Activated CD8-positive, alpha-beta memory T cell treated with anti-CD3 and anti-CD28 coated beads, Interleukin-2, amount 50 U/mL, for 1 hour (primary cell): ENCODE measurements at regions not wholly inside any gene's neighbourhood (a gene's known extent, or its start where the extent isn't known, plus 50 kb on each side); places are given as distances from the start of the nearest gene placed in this dataset.
"Not testable (repeated sequence)": the region's sequence is repeated elsewhere in the genome, so short reads cannot be mapped to it uniquely, and the experiment has no call there.

Experiments used
- DNase-seq: peaks from one replicate; pipeline ENCODE4 v3.0.0-alpha.2; 2020; ENCODE audit errors: extremely low read depth

DNA sequence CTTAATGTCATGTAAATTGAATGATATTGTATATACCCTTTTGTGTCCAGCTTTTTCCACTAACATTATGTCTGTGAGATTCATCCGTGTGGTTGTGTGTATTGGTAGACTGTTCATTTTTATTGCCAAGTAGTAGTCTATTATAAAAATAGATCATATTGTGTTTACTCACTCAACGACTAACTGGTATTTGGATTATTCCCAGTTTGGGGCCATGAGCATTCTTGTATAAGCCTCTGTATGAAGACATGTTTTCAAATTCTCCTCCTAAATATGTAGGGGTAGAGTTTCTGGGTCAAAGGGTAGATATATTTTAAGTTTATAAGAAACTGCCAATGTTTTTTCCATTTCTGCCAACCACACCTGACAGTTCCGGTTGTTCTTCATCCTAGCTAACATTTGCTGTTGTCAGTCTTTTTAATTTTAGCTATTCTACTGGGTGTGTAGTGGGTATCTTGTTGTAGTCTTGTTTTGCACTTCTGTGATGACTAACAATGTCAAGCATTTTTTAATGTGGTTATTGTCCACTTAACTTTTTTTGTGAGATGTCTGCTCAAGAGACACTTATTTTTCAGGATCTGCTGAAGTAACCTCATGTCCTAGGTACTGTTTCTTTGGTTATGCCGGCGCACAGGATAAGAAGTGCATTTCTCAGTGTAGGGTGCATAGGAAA lies 93.2 kb downstream of the DACT1 start:
- no peak for DNase-seq

DNA sequence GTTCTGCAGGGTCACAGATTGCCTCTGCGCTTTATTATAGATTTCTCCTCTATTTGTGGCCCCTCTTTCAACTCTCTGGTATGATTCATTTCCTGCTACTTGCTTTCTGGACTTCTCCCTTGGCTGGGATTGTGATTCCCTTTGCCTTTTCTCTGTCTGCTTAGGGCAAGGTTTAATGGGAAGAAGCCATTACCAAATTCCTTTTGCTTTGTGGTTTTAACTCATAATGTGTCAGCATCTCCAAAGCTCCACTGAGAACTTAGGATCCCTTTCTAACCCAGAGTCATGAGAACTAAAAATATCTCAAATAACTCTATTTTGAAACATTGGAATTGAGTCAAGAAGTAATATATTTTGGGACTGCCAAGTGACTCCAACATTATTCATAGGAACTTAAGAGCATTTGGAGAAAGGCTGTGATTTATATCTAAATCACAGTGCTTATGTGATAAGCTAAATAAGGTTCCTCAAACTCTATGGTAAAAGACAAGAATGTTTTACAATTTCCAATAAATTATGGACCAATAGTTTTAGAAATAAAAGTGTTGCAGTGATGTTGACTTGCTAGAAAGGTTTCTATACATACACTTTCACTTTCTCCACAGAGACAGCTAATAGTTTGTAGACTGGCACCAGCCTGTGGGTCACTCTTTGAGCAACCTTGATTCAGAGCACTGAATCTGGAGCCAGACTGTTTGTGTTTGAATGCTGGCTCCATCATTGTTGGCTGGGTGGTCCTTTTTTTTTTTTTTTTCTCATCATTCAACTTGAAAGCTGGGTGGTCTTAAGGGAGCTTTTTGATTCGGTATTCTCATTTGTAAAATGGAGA lies 93.9 kb downstream of the DACT1 start:
- no peak for DNase-seq

DNA sequence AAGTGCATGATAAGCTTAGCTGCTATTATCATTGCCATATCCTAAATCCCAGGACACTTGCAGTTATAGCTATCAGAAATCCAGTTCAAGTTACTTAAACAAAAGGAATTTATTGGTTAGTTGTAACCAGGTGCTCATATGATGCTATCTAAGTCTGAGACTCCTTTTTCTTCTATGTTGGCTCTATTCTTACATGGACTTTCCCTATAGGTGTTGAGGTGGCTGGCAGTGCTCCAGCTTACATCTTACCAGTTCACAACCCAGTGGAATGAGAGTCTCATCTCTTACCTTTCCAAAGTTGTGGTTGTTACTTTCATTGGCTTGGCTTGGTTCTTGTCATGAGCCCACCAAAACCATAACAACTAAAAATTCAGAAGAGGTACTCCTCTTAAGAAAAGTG lies 94.6 kb downstream of the DACT1 start:
- DNase-seq = no peak

DNA sequence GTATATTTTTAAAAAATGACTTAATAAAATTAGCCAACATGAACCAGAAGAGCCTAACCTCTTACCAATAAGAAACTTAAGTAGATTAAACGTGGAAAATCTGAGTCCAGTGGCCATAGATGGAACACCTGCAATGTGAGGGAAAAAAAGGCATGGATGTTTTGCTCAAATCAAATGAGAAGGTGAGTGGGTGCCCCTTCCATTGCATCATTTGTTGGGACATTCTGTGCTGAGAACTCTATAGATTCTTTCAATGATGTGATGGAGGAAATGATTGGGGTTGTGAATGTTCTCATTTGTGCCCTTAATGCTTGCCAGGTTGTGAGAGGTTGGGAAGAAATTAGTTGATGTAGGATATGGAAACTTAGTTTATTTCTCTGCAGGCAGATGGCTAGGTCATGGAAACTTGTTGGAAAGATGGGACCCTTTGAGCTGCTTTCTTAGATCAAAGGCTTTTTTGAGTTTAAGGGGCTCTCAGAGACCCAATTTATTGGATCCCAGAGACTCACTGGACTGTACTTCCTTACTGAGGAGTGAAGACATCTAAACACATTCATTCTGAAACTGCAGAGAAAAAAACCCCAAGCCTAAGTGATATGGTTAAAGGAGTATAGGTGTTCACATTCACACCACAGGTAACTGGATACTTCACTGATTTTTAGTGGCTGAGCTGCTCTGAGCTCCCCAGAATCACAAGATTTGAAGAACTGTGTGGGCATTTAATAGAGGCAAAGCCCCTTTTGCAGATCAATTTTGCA lies 95.9 kb downstream of the DACT1 start:
- DNase-seq = no peak

DNA sequence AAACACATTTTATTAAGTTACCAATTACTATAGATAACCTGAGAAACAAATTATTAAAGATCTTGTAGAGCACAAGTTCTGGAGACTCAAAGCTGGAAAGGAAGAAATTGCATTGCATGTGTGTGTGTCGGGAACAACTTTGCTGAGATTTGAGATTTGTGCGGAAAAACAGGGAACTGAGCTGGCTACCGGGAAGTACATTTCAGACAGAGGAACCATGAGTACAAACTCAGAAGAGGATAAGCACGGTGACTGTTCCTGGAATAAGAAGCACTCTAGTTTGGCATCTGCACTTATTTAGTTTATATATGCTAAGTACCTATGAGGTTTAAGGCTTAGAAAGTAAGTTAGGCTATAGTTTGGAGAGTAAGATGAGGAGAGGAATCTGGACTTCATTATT lies 97.8 kb downstream of the DACT1 start:
- DNase-seq = no peak

DNA sequence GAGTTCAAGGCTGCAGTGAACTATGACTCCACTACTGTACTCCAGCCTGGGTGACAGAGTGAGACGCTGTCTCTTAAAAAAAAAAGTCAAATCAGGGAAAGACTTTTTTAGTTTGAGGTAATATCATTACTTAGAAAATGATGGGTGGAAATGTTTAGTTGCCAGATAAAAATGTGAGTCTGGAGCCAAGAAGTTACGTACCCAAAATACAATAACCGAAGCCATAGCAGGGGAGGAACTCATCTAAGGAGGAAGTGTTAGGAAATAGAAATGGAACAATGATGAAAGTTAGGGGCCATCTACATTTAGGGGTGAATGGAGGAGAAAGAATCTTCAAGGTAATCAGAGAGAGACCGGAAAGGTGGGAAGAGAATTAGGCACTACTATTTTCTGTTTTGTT lies 98.8 kb downstream of the DACT1 start:
- DNase-seq = no peak

DNA sequence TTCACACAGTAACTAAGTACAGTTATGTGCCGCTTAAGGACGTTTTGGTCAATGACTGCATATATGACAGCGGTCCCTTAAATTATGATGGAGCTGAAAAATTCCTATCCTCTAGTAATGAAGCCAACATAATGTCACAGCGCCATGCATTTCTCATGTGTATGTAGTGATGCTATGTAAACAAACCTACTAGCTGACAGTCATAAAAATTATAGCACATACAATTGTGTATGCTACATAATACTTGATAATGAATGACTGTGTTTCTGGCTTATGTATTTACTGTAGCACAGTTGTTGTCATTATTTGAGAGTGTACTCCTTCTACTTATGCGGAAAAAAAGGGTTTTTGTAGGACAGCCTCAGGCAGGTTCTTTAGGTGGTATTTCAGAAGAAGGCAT lies 99.7 kb downstream of the DACT1 start:
- no peak for DNase-seq

DNA sequence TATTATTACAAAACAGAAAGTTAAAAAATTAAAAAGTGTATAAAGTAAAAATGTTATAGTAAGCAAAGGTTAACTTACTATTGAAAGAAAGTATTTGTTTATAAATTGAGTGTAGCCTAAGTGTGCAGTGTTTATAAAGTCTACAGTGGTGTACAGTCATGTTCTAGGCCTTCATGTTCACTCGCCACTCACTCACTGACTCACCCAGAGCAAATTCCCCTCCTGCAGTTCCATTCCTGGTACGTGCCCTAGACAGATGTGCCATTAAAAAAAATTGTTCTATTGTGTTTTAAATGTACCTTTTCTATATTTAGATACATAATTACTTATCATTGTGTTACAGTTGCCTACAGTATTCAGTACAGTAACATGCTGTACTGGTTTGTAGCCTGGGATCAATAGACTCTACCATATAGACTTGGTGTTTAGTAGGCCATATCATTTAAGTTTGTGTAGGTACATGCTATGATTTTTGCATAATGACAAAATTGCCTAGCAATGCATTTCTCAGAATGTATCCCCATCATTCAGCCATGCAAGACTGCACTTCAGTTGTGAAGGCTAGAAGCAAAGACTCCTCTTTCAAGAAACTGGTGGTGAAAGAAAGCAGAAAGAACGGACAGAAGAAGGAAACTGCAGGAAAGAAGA lies 100.6 kb downstream of the DACT1 start:
- no peak for DNase-seq

DNA sequence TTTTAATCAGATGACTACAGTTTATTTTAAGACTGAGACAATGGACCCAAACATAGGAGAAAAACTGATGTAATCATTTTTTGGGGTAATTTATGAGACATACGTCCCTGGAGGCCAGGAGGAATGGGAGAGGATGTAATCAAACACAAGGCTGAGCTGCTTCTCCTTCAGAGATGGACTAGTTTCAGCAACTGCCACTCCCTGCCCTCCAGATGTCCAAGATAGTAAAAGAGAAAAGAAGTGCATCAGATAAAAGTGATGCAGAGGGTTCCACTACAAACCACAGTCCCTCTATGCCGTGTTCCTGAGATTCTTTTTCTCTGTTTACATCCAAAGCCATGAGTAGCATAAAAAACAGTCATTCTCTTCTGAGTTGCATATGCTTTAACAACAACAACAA lies 101.1 kb downstream of the DACT1 start:
- DNase-seq = no peak

DNA sequence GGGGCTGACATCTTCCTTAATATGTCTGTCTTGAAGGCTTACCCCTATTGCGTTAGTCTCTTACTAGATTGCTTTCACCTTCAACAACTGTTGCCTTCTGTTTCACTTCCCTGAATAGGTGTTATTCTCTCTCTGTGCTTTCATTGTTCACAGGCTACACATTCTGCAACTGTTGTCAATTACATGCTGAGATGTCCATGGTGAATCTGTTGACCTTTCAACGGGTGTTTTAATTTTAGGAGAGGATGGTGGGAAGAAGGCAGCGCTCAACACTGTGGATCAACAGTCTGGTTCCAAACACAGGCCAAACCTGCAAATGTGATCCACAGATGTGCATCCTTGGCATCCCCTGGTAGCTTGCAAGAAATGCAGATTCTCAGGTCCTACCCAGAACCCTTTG lies 101.9 kb downstream of the DACT1 start:
- DNase-seq = no peak

DNA sequence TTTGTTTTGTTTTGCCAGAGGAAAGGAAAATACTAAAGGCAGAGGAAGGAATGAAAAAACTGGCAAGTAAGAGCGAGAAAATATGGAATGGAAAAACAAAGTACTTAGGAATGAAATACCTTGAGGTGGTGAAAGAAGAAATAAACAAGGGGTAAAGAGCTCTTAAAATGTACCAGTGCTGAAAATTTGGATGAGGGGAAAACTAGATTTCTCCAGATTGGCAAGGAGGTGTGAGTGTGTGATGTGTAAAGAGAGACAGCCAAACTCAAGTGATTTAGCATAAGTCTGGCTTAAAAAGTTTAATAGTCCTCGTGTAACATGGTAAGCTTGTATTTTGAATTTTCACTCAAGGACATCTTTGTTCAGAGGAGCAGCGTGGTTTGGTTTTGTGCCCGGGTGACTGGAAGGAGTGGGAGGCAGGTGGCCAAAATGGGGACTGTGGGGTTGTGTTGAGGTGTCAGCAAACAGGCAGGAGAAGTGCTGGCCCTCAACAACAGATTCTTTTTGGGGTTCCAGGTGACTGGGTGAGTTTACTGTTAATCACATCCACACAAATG lies 102.7 kb downstream of the DACT1 start:
- DNase-seq = no peak

DNA sequence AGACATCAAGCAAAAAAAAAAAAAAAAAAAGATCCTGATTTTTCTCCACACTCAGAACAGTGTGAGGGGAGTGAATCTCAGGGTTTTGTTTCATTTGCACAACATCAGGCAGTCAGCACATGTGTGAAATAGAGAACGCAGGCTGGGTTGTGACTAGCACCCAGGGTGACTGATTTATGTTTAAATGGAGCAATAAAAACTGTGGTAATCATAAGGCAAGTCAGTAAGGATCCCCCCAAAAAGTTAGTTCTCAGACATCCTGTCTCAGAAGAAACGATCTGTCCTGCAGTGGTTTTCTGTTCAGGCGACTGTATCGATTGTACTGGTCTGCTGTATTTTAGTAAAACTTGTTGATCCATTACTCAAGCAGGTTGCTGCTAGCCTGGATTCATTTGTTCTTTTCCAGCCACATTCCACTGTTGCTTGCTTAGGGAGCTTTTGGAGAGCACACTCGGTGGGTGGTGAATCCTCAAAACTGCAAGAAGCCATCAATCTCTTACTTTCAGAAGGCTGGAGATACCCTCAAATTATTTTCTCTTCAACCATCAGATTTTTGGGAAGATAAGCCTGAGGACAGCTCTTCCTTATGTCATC lies 107.1 kb downstream of the DACT1 start:
- no peak for DNase-seq

DNA sequence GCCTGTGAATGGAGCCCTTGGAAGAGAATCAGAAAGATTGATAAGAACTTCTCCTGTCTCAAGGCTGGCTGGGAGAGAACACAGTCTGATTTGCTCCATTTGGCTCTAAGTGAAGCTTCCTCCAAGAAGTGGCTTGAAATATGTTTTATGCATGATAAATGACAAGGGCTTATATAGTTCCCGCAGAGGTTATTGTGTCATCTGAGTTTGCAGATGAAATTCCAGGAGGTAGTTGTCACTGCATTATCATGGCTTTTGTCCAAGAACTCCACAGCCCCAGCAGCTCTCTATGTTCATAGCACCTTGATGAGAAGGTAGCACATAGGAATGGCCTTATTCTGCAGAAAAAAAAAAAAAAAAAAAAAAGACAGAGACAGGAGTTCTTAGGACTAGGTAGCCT lies 108.5 kb downstream of the DACT1 start:
- DNase-seq = no peak

DNA sequence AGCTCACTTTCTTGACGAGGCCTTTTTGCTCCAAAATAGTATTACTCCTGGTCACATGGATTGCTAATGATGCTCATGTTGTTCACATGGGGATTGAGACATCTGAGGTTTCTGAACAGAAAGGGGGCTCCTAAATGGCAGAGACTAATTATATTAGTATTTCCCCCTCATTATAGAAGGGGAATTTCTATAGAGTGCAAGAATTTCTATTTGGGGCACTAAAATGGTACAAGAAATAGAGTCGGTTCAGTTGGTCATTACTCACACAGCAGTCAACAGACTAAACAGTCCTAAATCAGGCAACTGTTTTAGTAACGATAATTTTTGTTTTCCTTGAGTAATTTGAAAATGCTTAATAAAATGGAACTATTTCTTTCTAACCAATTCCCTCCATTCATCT lies 108.9 kb downstream of the DACT1 start:
- no peak for DNase-seq

DNA sequence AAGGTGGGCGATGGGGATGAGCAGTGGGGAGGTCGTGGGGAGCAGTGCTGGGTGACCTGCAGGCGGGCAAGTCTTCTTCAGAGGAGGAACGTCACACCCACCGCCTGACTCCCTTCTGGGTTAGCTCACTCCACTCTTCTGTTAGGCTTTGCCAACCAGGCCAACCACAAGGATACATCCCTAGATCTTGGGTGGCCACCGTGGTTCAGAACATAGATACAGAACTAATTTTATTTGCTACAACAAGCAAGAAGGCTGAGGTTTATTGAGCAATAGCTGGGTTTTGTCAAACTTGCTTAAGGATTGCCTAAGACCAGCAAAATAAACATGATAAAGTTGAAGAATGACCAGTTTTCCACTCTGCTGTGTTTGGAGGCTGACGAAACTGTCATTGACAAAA lies 109.4 kb downstream of the DACT1 start:
- no peak for DNase-seq

DNA sequence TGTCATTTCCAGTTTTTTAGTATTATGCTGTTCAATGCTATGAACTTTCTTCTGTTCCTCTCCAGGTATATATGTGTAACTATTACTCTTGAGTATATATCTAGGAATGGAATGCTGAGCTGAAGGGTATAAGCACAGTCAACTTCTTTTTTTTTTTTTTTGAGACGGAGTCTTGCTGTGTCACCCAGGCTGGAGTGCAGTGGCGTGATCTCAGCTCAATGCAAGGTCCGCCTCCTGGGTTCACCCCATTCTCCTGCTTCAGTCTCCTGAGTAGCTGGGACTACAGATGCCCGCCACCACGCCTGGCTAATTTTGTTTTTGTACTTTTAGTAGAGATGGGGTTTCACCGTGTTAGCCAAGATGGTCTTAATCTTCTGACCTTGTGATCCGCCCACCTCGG lies 110.5 kb downstream of the DACT1 start:
- not testable (repeated sequence) for DNase-seq

DNA sequence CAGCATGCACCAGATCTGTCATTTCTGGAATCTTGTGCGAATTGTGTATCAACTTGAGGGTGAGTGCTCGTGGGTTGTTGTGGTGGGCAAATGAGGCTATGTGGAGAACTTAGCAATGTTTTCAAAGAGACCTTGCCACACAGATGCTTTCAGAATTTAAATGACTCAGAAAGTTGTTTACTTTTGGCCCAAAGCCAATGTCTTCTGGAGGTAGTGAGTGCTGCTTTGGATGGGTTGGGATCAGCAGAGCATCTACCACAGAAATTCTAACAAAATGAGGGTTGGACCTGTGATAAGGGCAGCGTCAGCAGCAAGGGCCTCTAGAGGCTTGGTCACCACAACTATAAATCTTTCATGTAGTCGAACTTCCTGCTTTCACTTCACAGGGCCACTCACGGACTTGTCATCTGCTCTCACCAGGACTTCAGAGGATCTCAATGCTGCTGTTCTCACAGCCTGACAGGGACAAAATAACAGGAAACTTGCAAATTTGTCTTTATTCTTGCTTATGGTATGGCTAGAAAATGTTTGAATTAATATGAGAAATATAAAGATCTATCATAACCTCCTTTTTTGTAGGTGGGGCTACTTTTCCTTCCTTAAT lies 111.4 kb downstream of the DACT1 start:
- DNase-seq = no peak

DNA sequence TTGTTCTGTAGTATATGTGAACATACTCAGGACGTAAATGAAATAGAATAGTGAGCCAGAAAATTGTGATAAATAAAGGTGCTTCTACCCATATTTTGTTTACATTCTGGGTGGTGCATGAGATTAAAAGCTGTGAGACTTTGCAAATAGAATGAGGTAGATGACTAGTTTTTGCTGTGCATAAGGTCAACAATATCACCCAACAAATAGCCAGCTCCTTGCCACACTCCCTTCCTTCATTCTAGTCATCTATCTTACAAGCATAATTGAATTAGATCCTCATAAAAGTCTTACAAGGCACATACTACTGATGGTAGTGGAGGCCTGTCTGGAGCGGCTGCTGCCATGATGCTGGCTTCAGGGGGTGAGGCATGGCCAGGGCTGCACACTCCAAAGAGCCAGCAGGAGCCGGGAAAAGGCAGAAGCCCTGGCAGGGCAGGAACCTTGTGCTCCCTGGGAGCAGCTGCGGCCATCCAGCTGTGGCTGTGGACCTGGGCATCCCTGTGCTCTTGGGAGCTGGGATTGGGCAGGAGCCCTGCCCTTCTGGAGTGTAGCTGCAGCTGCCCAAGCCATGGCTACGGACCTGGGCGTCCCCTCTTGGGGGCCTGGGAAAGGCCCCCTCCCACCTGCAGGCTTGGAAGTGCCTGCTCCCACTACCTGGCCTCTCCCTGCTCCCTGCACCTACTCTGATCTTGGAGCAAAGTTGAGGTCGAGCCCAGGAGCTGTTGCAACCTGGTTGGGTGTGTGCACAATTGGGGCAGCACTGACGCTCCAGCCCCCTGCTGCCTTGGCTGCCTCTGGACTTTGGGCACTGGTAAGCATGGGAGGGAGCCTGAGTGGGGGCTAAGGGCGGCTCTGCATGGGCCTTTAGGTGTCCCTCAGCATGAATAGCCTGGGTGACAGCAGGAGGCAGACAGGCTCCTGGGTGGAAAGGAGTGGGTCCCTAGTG lies 112.8 kb downstream of the DACT1 start:
- no peak for DNase-seq

DNA sequence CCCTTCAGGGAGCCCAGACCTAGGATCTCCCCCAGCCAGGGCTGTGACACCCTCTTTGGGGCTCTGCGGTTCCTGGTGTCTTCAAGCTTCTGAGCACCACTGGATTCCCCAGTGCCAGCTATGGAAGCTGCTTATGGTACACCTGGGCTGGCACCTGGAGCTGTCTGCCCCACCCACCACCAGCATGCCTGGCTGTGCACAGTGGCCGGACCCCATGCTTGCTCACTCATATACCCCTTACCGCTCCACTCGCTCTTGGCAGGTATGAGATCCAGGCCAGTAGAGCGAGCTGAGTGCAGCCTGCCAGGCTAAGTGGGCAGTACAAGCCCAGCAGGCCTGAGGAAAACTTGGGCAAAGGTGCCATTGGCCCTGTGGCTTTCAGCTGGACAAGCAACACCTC lies 114.0 kb downstream of the DACT1 start:
- DNase-seq = no peak

DNA sequence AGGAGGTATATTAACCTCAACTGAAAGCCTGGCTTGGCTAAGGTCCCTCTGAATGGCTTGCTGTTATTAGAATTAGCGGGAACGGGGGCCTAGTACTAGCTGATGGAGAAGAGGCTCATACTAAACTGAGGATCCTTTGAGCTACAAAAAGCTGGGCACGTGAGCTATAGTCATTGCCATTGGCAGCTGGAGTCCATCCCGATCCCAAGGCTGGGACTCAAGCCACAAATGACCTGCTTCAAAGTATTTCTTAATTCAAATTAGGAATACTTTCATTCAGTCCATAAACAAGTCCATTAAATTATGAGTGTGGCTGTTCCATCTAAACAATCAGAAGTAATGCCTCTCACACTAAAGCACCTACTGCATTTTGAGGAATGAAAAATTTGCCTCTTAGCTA lies 114.5 kb downstream of the DACT1 start:
- DNase-seq = no peak
